ENCODE measurements at regions not wholly inside any gene's neighbourhood (a gene's known extent, or its start where the extent isn't known, plus 50 kb on each side); places are given as distances from the start of the nearest gene placed in this dataset.

DNA sequence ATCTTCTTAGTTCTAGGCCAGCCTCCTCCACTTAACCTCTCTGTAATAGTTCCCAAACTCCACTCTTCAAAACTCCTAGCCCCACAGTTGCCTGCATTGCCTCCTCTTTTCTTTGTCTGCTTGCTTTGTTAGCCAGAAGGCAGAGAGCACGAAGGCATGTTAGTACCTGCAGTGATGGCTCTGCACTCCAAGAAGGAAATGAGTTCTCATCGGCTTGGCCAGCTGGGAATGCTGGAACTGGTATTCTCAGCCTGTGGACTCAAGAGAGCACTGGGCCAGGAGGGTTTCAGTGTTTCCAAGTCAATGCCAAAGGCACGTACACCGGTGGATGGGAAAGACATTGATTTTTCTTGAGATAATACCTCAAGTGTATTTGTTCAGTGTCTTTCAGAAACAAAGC lies 66.3 kb upstream of the HABP2 start:
- TF ChIP-seq, protein P1, sequence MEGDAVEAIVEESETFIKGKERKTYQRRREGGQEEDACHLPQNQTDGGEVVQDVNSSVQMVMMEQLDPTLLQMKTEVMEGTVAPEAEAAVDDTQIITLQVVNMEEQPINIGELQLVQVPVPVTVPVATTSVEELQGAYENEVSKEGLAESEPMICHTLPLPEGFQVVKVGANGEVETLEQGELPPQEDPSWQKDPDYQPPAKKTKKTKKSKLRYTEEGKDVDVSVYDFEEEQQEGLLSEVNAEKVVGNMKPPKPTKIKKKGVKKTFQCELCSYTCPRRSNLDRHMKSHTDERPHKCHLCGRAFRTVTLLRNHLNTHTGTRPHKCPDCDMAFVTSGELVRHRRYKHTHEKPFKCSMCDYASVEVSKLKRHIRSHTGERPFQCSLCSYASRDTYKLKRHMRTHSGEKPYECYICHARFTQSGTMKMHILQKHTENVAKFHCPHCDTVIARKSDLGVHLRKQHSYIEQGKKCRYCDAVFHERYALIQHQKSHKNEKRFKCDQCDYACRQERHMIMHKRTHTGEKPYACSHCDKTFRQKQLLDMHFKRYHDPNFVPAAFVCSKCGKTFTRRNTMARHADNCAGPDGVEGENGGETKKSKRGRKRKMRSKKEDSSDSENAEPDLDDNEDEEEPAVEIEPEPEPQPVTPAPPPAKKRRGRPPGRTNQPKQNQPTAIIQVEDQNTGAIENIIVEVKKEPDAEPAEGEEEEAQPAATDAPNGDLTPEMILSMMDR (IDR thresholded peaks at IDR 0.05; ENCODE audit: poor library complexity, severe bottlenecking), result no peak
- TF ChIP-seq POLR2AphosphoS5 (IDR thresholded peaks at IDR 0.05) (no peak), EZH2 (IDR thresholded peaks at IDR 0.05; ENCODE audit: borderline replicate concordance, insufficient read depth, low read length, poor library complexity, severe bottlenecking) (no peak)
- TF ChIP-seq, protein P2, sequence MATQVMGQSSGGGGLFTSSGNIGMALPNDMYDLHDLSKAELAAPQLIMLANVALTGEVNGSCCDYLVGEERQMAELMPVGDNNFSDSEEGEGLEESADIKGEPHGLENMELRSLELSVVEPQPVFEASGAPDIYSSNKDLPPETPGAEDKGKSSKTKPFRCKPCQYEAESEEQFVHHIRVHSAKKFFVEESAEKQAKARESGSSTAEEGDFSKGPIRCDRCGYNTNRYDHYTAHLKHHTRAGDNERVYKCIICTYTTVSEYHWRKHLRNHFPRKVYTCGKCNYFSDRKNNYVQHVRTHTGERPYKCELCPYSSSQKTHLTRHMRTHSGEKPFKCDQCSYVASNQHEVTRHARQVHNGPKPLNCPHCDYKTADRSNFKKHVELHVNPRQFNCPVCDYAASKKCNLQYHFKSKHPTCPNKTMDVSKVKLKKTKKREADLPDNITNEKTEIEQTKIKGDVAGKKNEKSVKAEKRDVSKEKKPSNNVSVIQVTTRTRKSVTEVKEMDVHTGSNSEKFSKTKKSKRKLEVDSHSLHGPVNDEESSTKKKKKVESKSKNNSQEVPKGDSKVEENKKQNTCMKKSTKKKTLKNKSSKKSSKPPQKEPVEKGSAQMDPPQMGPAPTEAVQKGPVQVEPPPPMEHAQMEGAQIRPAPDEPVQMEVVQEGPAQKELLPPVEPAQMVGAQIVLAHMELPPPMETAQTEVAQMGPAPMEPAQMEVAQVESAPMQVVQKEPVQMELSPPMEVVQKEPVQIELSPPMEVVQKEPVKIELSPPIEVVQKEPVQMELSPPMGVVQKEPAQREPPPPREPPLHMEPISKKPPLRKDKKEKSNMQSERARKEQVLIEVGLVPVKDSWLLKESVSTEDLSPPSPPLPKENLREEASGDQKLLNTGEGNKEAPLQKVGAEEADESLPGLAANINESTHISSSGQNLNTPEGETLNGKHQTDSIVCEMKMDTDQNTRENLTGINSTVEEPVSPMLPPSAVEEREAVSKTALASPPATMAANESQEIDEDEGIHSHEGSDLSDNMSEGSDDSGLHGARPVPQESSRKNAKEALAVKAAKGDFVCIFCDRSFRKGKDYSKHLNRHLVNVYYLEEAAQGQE (IDR thresholded peaks at IDR 0.05; ENCODE audit: borderline replicate concordance), result no peak
